ENCODE measurements at regions not wholly inside any gene's neighbourhood (a gene's known extent, or its start where the extent isn't known, plus 50 kb on each side); places are given as distances from the start of the nearest gene placed in this dataset.

GRCh38 chr21:27196651-27197050, 229.8 kb upstream of the ADAMTS5 start:
- no peaks in the 10 kb centered on the region for H3K4me1 ChIP-seq
- no peaks in the 10 kb centered on the region for H3K36me3 ChIP-seq
- H3K9me3 ChIP-seq = no peaks in the 10 kb centered on the region
- H3K27ac ChIP-seq = no peak overlapping the region
- H3K27me3 ChIP-seq = no peaks in the 10 kb centered on the region
- DNase-seq (ENCODE audit: low spot score) = no peak
- no peak overlapping the region for H3K4me3 ChIP-seq
- TF ChIP-seq, protein P1, sequence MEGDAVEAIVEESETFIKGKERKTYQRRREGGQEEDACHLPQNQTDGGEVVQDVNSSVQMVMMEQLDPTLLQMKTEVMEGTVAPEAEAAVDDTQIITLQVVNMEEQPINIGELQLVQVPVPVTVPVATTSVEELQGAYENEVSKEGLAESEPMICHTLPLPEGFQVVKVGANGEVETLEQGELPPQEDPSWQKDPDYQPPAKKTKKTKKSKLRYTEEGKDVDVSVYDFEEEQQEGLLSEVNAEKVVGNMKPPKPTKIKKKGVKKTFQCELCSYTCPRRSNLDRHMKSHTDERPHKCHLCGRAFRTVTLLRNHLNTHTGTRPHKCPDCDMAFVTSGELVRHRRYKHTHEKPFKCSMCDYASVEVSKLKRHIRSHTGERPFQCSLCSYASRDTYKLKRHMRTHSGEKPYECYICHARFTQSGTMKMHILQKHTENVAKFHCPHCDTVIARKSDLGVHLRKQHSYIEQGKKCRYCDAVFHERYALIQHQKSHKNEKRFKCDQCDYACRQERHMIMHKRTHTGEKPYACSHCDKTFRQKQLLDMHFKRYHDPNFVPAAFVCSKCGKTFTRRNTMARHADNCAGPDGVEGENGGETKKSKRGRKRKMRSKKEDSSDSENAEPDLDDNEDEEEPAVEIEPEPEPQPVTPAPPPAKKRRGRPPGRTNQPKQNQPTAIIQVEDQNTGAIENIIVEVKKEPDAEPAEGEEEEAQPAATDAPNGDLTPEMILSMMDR (IDR thresholded peaks at IDR 0.05) = no peak

DNA sequence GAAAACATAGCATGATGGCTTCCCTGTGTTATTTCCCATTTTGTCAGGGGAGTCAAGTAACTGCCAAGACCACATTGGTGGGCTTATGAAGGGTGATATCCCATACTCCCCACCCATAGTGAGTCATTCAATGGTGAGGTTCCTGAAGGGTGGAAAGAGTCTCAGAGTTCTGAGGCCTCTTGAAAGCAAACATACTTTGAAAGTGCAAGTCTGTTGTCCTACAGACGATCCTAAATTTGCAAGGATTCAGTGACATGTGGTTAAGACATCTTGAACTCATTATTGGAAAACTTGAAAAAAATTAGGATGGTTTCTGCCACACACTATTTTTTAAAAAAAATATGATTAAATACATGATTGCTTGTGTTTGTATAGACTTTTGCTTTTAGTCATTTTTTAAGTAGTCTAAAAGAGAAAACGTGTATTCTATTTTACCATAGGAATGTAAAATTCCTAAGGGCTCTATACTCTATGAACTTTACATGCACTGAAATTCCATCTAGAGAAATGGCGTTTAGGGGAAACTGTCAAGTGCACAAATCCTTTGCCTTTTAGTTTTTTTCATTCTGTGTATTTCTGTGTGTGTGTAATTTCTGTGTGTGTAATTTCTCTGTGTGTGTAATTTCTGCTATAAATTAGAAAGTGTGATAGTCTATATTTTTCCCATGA, 225.5 kb upstream of the ADAMTS5 start:
- no peak overlapping the region for H3K27ac ChIP-seq
- no peaks in the 10 kb centered on the region for H3K4me1 ChIP-seq
- TF ChIP-seq, protein P1 (IDR thresholded peaks at IDR 0.05) = no peak
- no peak for DNase-seq (ENCODE audit: low spot score)
- no peak overlapping the region for H3K4me3 ChIP-seq
- H3K27me3 ChIP-seq = no peaks in the 10 kb centered on the region
- no peaks in the 10 kb centered on the region for H3K36me3 ChIP-seq
- H3K9me3 ChIP-seq = no peaks in the 10 kb centered on the region

DNA sequence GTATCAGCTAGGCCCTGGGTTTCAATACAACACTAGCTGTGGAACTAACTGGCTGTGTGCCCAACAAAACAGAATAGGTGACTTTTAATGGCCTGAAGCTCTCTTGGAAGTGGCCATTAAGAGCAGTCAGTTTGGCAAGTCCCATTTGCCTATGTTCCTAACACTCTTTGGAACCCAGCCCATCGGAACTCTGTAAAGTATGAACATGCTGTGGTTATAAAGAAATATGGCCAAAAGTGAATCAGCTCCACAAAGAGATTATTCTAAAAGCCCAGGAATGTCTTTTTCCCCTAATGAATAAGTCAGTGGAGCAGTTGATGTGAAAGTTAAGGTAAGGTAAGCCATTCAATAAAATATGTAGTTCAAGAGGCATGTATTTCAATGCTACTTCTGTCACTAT, 223.7 kb upstream of the ADAMTS5 start:
- Histone ChIP-seq H3K9me3 (no peaks in the 10 kb centered on the region), H3K27me3 (no peaks in the 10 kb centered on the region), H3K36me3 (no peaks in the 10 kb centered on the region), H3K27ac (no peak overlapping the region), H3K4me1 (no peaks in the 10 kb centered on the region), H3K4me3 (no peak overlapping the region)
- no peak for DNase-seq (ENCODE audit: low spot score)
- TF ChIP-seq, protein P1 (IDR thresholded peaks at IDR 0.05) = no peak

- Histone ChIP-seq H3K27me3 (no peaks in the 10 kb centered on the region), H3K36me3 (no peaks in the 10 kb centered on the region), H3K27ac (no peak overlapping the region), H3K4me1 (no peaks in the 10 kb centered on the region), H3K4me3 (no peak overlapping the region), H3K9me3 (no peaks in the 10 kb centered on the region)
- DNase-seq (ENCODE audit: low spot score) = no peak
- TF ChIP-seq, protein P1 (IDR thresholded peaks at IDR 0.05) = no peak
Measured at GRCh38 chr21:27189870-27190269, 223.0 kb upstream of the ADAMTS5 start.

- TF ChIP-seq, protein P1 (IDR thresholded peaks at IDR 0.05) = no peak
- Histone ChIP-seq H3K4me1 (peaks cover 0 to 3% of the 10 kb centered on the region in 2 donors), H3K4me3 (no peak overlapping the region), H3K9me3 (no peaks in the 10 kb centered on the region), H3K27ac (peak overlapping the region in 1 of 2 donors; percentile 56), H3K36me3 (no peaks in the 10 kb centered on the region), H3K27me3 (no peaks in the 10 kb centered on the region)
- no peak for DNase-seq (ENCODE audit: low spot score)
Measured at GRCh38 chr21:27173053-27173452, 206.2 kb upstream of the ADAMTS5 start.

DNA sequence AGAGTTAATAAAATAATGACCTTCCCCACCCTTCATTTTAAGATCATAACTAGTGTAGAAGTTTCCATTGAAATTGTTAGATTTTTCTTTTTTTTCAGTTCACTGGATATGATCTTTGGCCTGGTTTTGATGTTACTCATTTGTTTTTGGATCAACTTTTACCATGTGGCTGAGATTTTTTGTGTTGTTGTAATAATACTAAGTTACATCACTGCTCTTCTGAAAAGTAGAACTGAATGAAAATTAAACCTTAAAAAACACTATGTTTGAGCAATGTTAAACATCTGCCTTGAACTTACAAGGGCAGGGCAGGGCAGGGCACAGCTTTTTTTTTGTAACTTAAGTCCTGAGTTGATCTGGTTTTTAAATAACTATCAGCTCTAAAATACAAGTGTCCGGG, 204.8 kb upstream of the ADAMTS5 start:
- H3K4me3 ChIP-seq = no peak overlapping the region
- H3K27me3 ChIP-seq = no peaks in the 10 kb centered on the region
- DNase-seq (ENCODE audit: low spot score) = no peak
- peak overlapping the region; percentile 44 to 56 for H3K27ac ChIP-seq
- H3K9me3 ChIP-seq = no peaks in the 10 kb centered on the region
- H3K4me1 ChIP-seq = peaks cover 0 to 3% of the 10 kb centered on the region in 2 donors
- H3K36me3 ChIP-seq = no peaks in the 10 kb centered on the region
- TF ChIP-seq, protein P1 (IDR thresholded peaks at IDR 0.05) = no peak
